ENCODE measurements at regions not wholly inside any gene's neighbourhood (a gene's known extent, or its start where the extent isn't known, plus 50 kb on each side); places are given as distances from the start of the nearest gene placed in this dataset.

- TF ChIP-seq CTCF (IDR thresholded peaks at IDR 0.05; ENCODE audit: insufficient read depth, missing control alignments): peak; percentile 2
- FAIRE-seq: no peak
- DNase-seq (ENCODE audit: insufficient read length, low spot score): no peak
Observed at GRCh38 chr3:59423707-59424106, 373.9 kb upstream of the CFAP20DC start.

- no peak for TF ChIP-seq CTCF (IDR thresholded peaks at IDR 0.05; ENCODE audit: insufficient read depth, missing control alignments)
- DNase-seq (ENCODE audit: insufficient read length, low spot score) (no peak), FAIRE-seq (no peak)
Observed at GRCh38 chr3:59422312-59422711, 372.5 kb upstream of the CFAP20DC start.

GRCh38 chr3:59418836-59419235, 369.0 kb upstream of the CFAP20DC start:
- DNase-seq (ENCODE audit: insufficient read length, low spot score) (no peak), FAIRE-seq (no peak)
- TF ChIP-seq CTCF (IDR thresholded peaks at IDR 0.05; ENCODE audit: insufficient read depth, missing control alignments): no peak

- DNase-seq (ENCODE audit: insufficient read length, low spot score): no peak
- no peak for FAIRE-seq
- TF ChIP-seq CTCF (IDR thresholded peaks at IDR 0.05; ENCODE audit: insufficient read depth, missing control alignments): no peak
Observed at GRCh38 chr3:59412516-59412915, 362.7 kb upstream of the CFAP20DC start.

- FAIRE-seq: no peak
Observed at GRCh38 chr3:59411694-59412093, 361.9 kb upstream of the CFAP20DC start.

GRCh38 chr3:59411186-59411585, 361.4 kb upstream of the CFAP20DC start:
- TF ChIP-seq CTCF (IDR thresholded peaks at IDR 0.05; ENCODE audit: insufficient read depth, missing control alignments): no peak
- DNase-seq (ENCODE audit: insufficient read length, low spot score) (no peak), FAIRE-seq (no peak)

More at GRCh38 chr3:59411694-59412093, 361.9 kb upstream of the CFAP20DC start:
- DNase-seq (ENCODE audit: insufficient read length, low spot score): no peak
- TF ChIP-seq CTCF (IDR thresholded peaks at IDR 0.05; ENCODE audit: insufficient read depth, missing control alignments): no peak

GRCh38 chr3:59408047-59408624, 358.3 kb upstream of the CFAP20DC start:
- FAIRE-seq: no peak
- no peak for TF ChIP-seq CTCF (IDR thresholded peaks at IDR 0.05; ENCODE audit: insufficient read depth, missing control alignments)

More at GRCh38 chr3:59408047-59408624, 358.3 kb upstream of the CFAP20DC start:
- DNase-seq (ENCODE audit: insufficient read length, low spot score): no peak

Measured in D721Med (cell line).